HL-60/S4 (cell line): ENCODE measurements at regions not wholly inside any gene's neighbourhood (a gene's known extent, or its start where the extent isn't known, plus 50 kb on each side); places are given as distances from the start of the nearest gene placed in this dataset.
"Not testable (repeated sequence)": the region's sequence is repeated elsewhere in the genome, so short reads cannot be mapped to it uniquely, and the experiment has no call there.

Experiments
- in situ Hi-C: fragments of 300-500 bp; cut with MboI; formaldehyde crosslinking; loops from 2 replicates; pipeline ENCODE4 v1.14.3; 2022; ENCODE audit warnings: low sequenced_read_pairs

- in situ Hi-C loops = no loop called here
Measured at GRCh38 chr18:73691118-73691517, 456.5 kb downstream of the FBXO15 start.

GRCh38 chr18:73690222-73690621 lies 457.4 kb downstream of the FBXO15 start:
- in situ Hi-C loops = no loop called here

DNA sequence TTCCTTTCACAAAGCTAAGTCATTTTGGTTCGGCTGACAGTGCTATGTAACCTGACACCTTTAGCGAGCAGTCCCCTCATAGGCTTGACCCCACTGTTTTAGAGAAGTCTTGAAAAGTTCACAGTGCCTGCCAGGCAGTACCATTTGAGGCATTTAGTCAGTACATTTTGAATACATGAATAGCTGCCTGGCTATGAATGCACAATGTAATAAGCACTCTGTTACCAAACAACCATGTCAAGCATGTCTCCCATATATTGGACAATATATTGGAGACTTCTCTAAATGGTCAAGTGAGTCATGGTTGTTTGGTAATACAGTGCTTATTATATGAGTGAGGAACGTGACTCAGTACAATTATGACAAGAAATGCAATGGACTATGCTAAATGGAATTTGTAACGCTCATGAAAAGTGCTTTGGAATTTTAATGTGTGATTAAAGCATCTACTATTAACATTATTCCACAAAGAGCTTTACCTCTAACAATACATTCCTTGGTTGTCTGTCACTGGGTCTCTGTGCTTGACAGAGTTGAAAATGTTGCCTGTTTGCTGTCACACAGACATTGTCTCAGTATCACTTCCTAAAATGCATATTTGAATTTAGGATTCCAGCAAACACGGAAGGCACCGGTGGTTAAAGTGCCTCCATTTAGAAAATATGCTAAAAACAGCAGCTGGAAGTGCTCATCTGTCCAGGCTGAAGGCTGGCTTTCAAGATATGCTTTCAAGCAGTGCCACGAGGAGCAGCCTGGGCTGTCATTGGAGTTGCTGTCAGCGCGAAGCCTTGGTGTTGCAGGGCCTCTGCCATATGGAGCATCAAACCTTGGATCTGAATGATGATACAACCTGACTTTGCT lies 458.6 kb downstream of the FBXO15 start:
- in situ Hi-C loops = no loop called here

- in situ Hi-C loops = no loop called here
Measured at GRCh38 chr18:73688161-73688560, 459.5 kb downstream of the FBXO15 start.

GRCh38 chr18:73684647-73685046 lies 463.0 kb downstream of the FBXO15 start:
- in situ Hi-C loops = no loop called here

- in situ Hi-C loops = no loop called here
Measured at GRCh38 chr18:73683409-73684238, 464.0 kb downstream of the FBXO15 start.

- in situ Hi-C loops = no loop called here
Measured at GRCh38 chr18:73681912-73682311, 465.7 kb downstream of the FBXO15 start.

- in situ Hi-C loops = no loop called here
Measured at GRCh38 chr18:73681398-73681797, 466.2 kb downstream of the FBXO15 start.

DNA sequence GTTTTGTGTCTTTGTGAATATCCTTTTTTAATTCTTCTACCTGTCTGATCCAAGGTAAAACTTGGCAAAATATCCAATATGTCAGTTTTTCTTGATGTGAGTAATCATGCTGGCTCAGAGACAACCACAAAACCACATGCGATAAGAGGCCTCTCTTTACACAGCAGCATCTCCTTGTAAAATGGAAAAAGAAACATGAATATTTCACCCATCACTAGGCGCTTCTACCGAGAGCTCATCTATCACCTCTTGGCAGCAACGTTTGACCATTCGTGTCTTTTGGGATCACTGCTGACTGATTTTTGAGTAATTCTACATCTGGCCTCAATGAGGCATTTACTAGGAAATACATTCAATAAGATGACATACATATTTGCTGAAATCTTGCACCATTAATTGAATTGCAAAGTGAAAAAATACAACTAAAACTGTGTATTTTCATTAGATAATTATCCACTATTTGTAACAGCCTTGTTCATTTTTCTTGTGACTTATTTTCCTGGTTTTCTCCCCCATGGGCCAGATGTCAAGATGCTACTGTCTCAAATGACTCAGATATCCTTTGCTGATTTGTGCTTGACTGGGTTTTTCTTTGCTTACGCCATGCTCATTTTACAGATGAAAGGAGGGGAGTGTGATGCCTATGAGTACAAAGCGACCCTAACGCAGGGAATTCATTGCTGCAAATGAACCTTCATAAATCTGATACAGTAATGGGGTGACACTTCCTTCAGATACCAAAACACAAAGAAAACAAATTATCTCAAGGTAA lies 467.5 kb downstream of the FBXO15 start:
- in situ Hi-C loops = no loop called here

- in situ Hi-C loops = no loop called here
Measured at GRCh38 chr18:73677450-73677849, 470.2 kb downstream of the FBXO15 start.

GRCh38 chr18:73674125-73674865 lies 473.3 kb downstream of the FBXO15 start:
- in situ Hi-C loops = no loop called here

DNA sequence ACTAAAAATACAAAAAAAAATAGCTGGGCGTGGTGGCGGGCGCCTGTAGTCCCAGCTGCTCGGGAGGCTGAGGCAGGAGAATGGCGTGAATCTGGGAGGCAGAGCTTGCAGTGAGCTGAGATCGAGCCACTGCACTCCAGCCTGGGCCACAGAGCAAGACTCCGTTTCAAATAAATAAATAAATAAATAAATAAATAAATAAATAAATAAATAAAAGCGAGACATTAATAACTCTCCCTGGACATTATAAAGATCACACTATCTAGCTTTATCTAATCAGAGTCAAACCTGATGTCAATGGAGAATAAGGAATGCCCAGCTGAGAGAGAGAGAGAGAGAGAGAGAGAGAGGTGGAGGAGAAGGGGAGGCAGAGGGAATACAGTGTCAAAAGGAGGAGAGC lies 476.2 kb downstream of the FBXO15 start:
- in situ Hi-C loops = not testable (repeated sequence)

DNA sequence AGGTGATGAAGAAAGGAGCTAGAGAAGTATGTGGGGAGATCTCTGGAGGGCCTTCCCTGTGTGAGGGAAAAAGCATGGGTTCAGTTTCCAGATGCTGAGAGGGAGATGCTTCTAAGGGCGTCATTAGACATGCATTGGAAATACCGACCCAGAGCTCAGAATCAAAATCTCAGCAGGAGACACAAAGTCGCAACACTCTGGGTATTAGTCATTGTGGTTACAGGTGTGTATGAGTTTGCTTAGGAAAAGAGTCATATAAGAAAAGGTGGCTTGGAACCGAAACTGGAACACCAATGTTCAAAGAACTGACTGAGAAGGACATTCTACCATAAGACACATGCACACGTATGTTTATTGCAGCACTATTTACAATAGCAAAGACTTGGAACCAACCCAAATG lies 477.1 kb downstream of the FBXO15 start:
- in situ Hi-C loops = no loop called here

DNA sequence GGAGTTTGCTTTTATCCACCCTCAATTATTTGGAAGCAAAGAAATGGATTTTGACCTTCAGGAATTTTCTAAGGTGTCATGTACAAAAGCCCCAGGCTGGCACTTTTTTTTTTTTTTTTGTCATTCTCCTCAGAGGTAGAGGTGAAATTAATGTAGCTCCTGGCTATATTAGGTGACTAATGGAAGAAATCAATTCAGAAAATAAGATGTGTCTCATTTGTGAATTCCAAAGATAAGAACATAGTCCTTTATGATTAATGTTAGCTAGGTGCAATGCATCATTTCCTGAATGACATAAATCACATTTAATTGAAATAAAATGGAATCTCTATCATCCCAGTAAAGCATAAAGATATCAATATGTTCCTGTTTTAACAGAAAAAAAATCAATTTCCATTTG lies 477.6 kb downstream of the FBXO15 start:
- in situ Hi-C loops = no loop called here

DNA sequence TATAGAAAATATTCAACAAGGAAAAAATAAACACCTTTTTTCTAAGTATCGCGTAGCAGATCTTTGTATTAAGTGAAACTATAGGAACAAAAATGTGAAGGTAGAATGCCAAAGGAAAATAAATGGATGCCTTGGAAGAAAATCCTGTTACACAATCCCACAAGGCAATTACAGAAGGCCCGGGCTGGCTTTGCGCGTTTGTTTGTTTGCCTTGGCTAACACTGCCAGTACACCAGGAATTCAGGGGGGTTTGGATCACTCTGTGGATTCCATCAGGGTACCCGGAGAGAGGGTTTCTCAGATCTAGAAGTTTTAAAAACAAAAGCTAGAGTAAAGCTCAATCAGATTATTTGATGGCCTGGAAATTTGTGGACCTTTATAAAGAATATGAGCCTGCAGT lies 478.3 kb downstream of the FBXO15 start:
- in situ Hi-C loops = no loop called here

DNA sequence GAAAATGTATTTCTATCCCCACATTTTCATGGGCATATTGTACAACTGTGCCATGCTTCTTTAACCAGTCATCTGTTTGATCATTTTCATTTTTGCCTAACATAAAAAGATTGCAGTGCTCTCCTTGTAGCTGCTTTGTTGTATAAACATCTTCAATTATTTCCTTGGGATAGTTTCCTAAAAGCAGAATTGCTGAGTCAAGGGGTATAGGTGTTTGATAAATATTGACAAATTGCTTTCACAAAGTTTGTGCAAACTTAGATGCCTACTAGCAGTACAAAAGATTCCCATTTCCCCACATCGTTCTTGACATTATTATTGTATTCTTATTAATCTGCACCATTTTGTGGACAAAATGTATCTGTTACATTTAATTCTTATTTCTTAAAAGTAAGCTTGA lies 479.6 kb downstream of the FBXO15 start:
- in situ Hi-C loops = no loop called here

- in situ Hi-C loops = no loop called here
Measured at GRCh38 chr18:73666772-73667171, 480.9 kb downstream of the FBXO15 start.

GRCh38 chr18:73664896-73665295 lies 482.7 kb downstream of the FBXO15 start:
- in situ Hi-C loops = no loop called here

GRCh38 chr18:73663581-73663980 lies 484.1 kb downstream of the FBXO15 start:
- in situ Hi-C loops = no loop called here

DNA sequence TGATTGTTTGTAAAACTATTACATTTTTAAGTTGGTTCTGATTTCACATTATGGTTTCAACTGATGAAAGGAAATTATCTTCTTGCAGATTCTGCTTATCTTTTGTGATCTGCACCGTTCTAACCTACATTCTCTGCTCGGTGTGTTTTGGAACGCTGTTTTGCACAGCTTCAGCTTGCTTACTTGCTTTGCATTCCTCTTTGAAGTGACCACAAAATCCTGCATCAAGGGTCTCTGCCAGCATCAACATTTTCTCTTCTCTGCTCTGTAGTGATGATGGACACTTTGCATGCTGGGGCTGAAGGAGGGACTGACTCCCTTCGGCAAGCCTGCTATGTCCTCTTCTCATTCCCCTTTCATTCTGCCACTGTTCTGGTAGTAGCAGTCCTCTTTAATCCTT lies 485.2 kb downstream of the FBXO15 start:
- in situ Hi-C loops = no loop called here
